Loucy (cell line): ENCODE measurements at regions not wholly inside any gene's neighbourhood (a gene's known extent, or its start where the extent isn't known, plus 50 kb on each side); places are given as distances from the start of the nearest gene placed in this dataset.

Experiments used
- CTCF ChIP-seq: fragments of 200-600 bp; sonication (generic); conservative IDR thresholded peaks from 2 replicates; pipeline ENCODE4 v1.5.1; 2014; ENCODE audit warnings: mild to moderate bottlenecking, antibody characterized with exemption, low read length
- EZH2phosphoT487 ChIP-seq: fragments of 200-600 bp; IDR thresholded peaks from 2 replicates; pipeline ENCODE4 v1.6.1; 2018; ENCODE audit warnings: antibody characterized with exemption, mild to moderate bottlenecking, moderate library complexity, borderline replicate concordance

- TF ChIP-seq CTCF (no peak), EZH2phosphoT487 (no peak)
Observed at GRCh38 chr6:168951217-168951616, 302.4 kb downstream of the THBS2 start.
